Heart left ventricle (tissue), 16 donors: ENCODE measurements at regions not wholly inside any gene's neighbourhood (a gene's known extent, or its start where the extent isn't known, plus 50 kb on each side); places are given as distances from the start of the nearest gene placed in this dataset.

Experiments used
- ATAC-seq, 4 donors: fragments of 200-7000 bp; cut with Tn5 transposase; one replicate each; pipeline ENCODE4 v1.9.1; 2020 to 2022; ENCODE audit warnings: moderate library complexity in 4 of 4, mild to moderate bottlenecking in 3 of 4, moderate number of reproducible peaks in 1 of 4
- DNase-seq, 5 donors: peaks; one replicate each; pipeline ENCODE4 v3.0.0-alpha.2; 2020
- H3K27ac ChIP-seq, 12 donors: fragments of 200-600 bp; sonication (generic) in 4 of 12; one replicate each; pipeline versions ENCODE4 v1.5.0 to v1.8.0; 2016 to 2022; ENCODE audit warnings: mild to moderate bottlenecking in 2 of 12
- H3K27me3 ChIP-seq, 9 donors: fragments of 200-600 bp; sonication (generic) in 2 of 9; one replicate each; pipeline versions ENCODE4 v1.5.1 to v1.8.0; 2016 to 2022; ENCODE audit warnings: mild to moderate bottlenecking in 3 of 9
- H3K36me3 ChIP-seq, 9 donors: fragments of 200-600 bp; sonication (generic) in 2 of 9; one replicate each; pipeline versions ENCODE4 v1.5.0 to v1.8.0; 2018 to 2022; ENCODE audit warnings: mild to moderate bottlenecking in 2 of 9
- H3K4me1 ChIP-seq, 12 donors: fragments of 200-600 bp; sonication (generic) in 4 of 12; one replicate each; pipeline versions ENCODE4 v1.5.0 to v1.8.0; 2016 to 2022; ENCODE audit warnings: mild to moderate bottlenecking in 3 of 12
- H3K4me3 ChIP-seq, 12 donors: fragments of 200-600 bp; sonication (generic) in 4 of 12; one replicate each; pipeline versions ENCODE4 v1.5.0 to v1.8.0; 2017 to 2022; ENCODE audit warnings: mild to moderate bottlenecking in 9 of 12, moderate library complexity in 4 of 12
- H3K9me3 ChIP-seq, 12 donors: fragments of 200-600 bp; sonication (generic) in 4 of 12; one replicate each; pipeline versions ENCODE4 v1.5.0 to v1.8.0; 2016 to 2022; ENCODE audit warnings: mild to moderate bottlenecking in 1 of 12
- POLR2A ChIP-seq, 2 donors: fragments of 450-650 bp; IDR thresholded peaks; one replicate each; pipeline ENCODE4 v1.6.1; 2017; ENCODE audit warnings: antibody characterized with exemption in 2 of 2, mild to moderate bottlenecking in 2 of 2, moderate library complexity in 2 of 2
- WGBS, 4 donors: extraction: QIAGEN DNeasy Blood & Tissue Kit in 2 of 4; methylation state at CpG; one replicate each; pipeline versions ENCODE4 v1.1.5 to v1.1.7; 2013 to 2018; 5-methylcytosine and 5-hydroxymethylcytosine counted together
- intact Hi-C, 10 donors: fragments of 100-400 bp; cut with DNase I; formaldehyde crosslinking; loops; one replicate each; pipeline versions ENCODE4 v1.11.1 to v1.14.2; 2022
- TF ChIP-seq, protein P1 (sequence below), 12 donors: fragments of 200-600 bp; sonication (generic) in 4 of 12; IDR thresholded peaks; one replicate each; pipeline versions ENCODE4 v1.5.0 to v1.8.0; 2018 to 2022; ENCODE audit warnings: antibody characterized with exemption in 12 of 12, mild to moderate bottlenecking in 5 of 12
- donor health status: ischemic (EF 13 %, LVEDD 7.1; RV severe dilation, severe dysfunction).
- donor health status: healthy with polysubstance abuse.
- donor health status: DM: no; HTN: yes; CAD: no.
- donor health status: DM: no; HTN: no; CAD: no.
- donor health status: ischemic (EF 25% LVEDD 6.9; RV normal size, moderate dysfunction).
- donor health status: ischemic (EF 25% LVEDD 5.7; RV mildly dilated, moderate dysfunction).
- donor health status: healthy.
- donor health status: DM: yes; HTN: yes; CAD: no.
- donor health status: ischemic (EF 35%, LVEDD 5.7; RV mildly dilated, moderate dysfunction).
- donor health status: nonischemic (EF 11% LVEDD 7.7; RV severe dilation, severe dysfunction).
- donor health status: DM: yes; HTN: yes; CAD: no.
- donor health status: PGD.
- donor health status: ischemic (EF 29% LVEDD 5.4; RV normal size, mild dysfunction).
- donor health status: nonischemic (EF 23%, LVEDD 6.1; RV moderate dilation, normal function).

DNA sequence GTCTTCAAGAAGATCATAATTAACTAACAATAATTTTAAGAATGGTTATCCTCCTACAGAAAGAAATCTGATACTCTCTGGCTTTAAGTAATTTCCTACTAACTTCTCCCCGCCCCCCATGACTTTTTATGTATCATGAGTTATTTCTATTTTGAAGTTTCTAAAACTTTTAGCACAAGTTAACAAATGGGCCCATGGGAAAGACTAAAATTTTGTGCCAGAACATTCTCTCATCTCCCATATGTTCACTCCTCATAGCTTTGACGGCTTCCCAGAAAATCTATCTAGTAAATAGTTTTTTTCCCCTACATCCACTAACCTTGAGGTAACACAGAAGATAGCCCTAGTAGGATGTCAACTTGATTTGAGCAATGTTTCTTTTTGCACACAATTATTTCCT lies 148.3 kb downstream of the POSTN start:
- Histone ChIP-seq H3K36me3 (no peaks in the 10 kb centered on the region), H3K4me1 (no peaks in the 10 kb centered on the region), H3K9me3 (peaks cover 0 to 4% (median 0%) of the 10 kb centered on the region in 12 donors), H3K4me3 (no peak overlapping the region), H3K27me3 (no peaks in the 10 kb centered on the region), H3K27ac (no peak overlapping the region)
- no peak for TF ChIP-seq POLR2A (IDR thresholded peaks at IDR 0.05)
- TF ChIP-seq, protein P1, sequence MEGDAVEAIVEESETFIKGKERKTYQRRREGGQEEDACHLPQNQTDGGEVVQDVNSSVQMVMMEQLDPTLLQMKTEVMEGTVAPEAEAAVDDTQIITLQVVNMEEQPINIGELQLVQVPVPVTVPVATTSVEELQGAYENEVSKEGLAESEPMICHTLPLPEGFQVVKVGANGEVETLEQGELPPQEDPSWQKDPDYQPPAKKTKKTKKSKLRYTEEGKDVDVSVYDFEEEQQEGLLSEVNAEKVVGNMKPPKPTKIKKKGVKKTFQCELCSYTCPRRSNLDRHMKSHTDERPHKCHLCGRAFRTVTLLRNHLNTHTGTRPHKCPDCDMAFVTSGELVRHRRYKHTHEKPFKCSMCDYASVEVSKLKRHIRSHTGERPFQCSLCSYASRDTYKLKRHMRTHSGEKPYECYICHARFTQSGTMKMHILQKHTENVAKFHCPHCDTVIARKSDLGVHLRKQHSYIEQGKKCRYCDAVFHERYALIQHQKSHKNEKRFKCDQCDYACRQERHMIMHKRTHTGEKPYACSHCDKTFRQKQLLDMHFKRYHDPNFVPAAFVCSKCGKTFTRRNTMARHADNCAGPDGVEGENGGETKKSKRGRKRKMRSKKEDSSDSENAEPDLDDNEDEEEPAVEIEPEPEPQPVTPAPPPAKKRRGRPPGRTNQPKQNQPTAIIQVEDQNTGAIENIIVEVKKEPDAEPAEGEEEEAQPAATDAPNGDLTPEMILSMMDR (IDR thresholded peaks at IDR 0.05) = no peak
- 80 to 90% (median 82%) methylated on average over 2 of the region's 2 CpGs for WGBS, 4 donors
- no peak for DNase-seq
- ATAC-seq = no peak
- intact Hi-C loops = no loop called here

DNA sequence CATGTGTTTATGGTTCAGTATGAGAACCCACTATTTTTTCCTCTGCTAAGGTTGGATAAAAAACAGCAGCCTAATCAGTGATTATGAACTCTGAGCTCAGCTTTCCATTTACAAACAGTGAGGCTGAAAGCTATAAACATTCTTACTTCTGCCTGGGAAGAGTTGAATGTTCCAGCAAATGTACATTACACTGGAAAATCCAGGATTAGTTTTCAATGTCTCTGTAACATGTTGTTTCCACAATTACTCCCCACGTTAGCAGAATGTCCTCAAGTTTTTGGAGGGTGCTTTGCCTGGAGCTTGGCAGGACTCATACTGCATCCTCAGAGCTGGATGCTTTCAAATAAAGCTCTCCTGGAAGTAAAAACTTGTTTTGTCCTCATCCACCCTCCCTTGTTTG lies 150.4 kb downstream of the POSTN start:
- H3K4me3 ChIP-seq = no peak overlapping the region
- ATAC-seq = no peak
- no peak for TF ChIP-seq POLR2A (IDR thresholded peaks at IDR 0.05)
- TF ChIP-seq, protein P1 (IDR thresholded peaks at IDR 0.05) = no peak
- peak overlapping the region in 1 of 12 donors; percentile 13 for H3K27ac ChIP-seq
- H3K27me3 ChIP-seq = no peaks in the 10 kb centered on the region
- no peaks in the 10 kb centered on the region for H3K36me3 ChIP-seq
- no peak for DNase-seq
- intact Hi-C loops = no loop called here
- no peaks in the 10 kb centered on the region for H3K9me3 ChIP-seq
- 24 to 50% (median 33%) methylated on average over 1 of the region's 1 CpG for WGBS, 4 donors
- H3K4me1 ChIP-seq = no peaks in the 10 kb centered on the region

DNA sequence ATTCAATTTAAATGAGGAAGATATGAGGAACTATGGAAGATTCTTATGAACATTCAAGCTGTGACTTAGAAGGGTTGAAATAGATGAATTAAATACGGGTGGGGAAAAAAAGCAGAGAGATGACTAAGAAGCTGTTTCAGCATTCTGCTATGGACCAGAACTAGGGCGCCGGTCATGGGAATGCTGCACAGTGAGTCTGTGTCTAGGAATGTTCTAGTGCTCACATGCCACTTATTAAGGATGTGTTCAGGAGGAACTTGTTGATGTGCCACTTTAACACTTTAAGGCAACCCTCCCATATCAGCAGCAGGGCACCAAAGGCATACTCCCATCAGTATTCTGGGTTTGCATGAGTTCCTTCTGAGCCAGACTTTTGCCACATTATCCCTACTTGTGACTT lies 152.1 kb downstream of the POSTN start:
- DNase-seq = peak in 1 of 5 donors; percentile 35
- no peaks in the 10 kb centered on the region for H3K36me3 ChIP-seq
- TF ChIP-seq, protein P1 (IDR thresholded peaks at IDR 0.05) = no peak
- no peak for TF ChIP-seq POLR2A (IDR thresholded peaks at IDR 0.05)
- no peak overlapping the region for H3K4me3 ChIP-seq
- no peaks in the 10 kb centered on the region for H3K4me1 ChIP-seq
- H3K9me3 ChIP-seq = no peaks in the 10 kb centered on the region
- peak in 3 of 4 donors; percentile 30 to 56 (median 49) for ATAC-seq
- no peaks in the 10 kb centered on the region for H3K27me3 ChIP-seq
- no peak overlapping the region for H3K27ac ChIP-seq
- intact Hi-C loops = no loop called here
- WGBS, 4 donors = 55 to 62% (median 60%) methylated on average over 3 of the region's 3 CpGs

DNA sequence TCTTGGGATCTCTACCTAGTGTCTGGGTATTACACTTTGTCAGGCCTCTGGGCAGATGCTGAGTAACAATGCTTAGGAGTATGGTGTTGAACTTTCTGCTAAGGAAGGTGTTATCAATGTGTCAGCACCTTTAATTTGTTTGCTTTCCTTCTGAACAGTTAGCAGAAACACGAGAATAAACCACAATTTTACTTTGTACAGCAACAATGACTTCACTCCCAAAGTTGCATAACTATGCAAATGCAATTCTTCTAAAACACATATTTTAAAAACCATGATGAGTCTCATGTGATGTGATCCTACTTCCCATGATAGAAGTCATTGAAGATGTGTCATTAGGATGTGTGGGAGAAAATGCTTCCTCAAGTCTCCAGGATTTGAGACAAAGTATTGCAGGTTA lies 155.0 kb downstream of the POSTN start:
- H3K27me3 ChIP-seq = no peaks in the 10 kb centered on the region
- no peak overlapping the region for H3K4me3 ChIP-seq
- TF ChIP-seq, protein P1 (IDR thresholded peaks at IDR 0.05) = no peak
- TF ChIP-seq POLR2A (IDR thresholded peaks at IDR 0.05) = no peak
- peaks cover 0 to 5% (median 0%) of the 10 kb centered on the region in 12 donors for H3K9me3 ChIP-seq
- DNase-seq (no peak), ATAC-seq (no peak)
- intact Hi-C loops = no loop called here
- WGBS, 4 donors = 64 to 73% (median 72%) methylated on average over 1 of the region's 1 CpG
- H3K4me1 ChIP-seq = no peaks in the 10 kb centered on the region
- H3K36me3 ChIP-seq = no peaks in the 10 kb centered on the region
- H3K27ac ChIP-seq = no peak overlapping the region
